GM06990 (cell line): ENCODE measurements at regions not wholly inside any gene's neighbourhood (a gene's known extent, or its start where the extent isn't known, plus 50 kb on each side); places are given as distances from the start of the nearest gene placed in this dataset.

Source experiments
- DNase-seq: peaks from one replicate; pipeline ENCODE4 v3.0.0-alpha.2; 2011; ENCODE audit not compliant: insufficient read length; ENCODE audit errors: extremely low read depth
- H3K27me3 ChIP-seq: replicated peaks from 2 replicates; pipeline ENCODE4 v1.6.0; 2011; ENCODE audit warnings: low read length; ENCODE audit not compliant: control insufficient read depth, insufficient read depth
- H3K36me3 ChIP-seq: 2 replicates; pipeline ENCODE4 v1.5.1; 2011; ENCODE audit warnings: low read length; ENCODE audit not compliant: control insufficient read depth, insufficient read depth
- H3K4me3 ChIP-seq: replicated peaks from 2 replicates; pipeline ENCODE4 v1.5.1; 2011; ENCODE audit warnings: low read depth, mild to moderate bottlenecking, control low read depth, low read length
- CTCF ChIP-seq: IDR thresholded peaks from 2 replicates; pipeline ENCODE4 v1.5.1; 2011; ENCODE audit warnings: low read length, control low read depth, mild to moderate bottlenecking, inconsistent platforms; ENCODE audit not compliant: insufficient read depth, poor library complexity, severe bottlenecking

- no peaks in the 10 kb centered on the region for H3K36me3 ChIP-seq
Observed at GRCh38 chr10:9863559-9864121, 1154.0 kb upstream of the CELF2 start.

GRCh38 chr10:9868499-9868898 lies 1149.2 kb upstream of the CELF2 start:
- no peak for TF ChIP-seq CTCF

More at GRCh38 chr10:9863559-9864121, 1154.0 kb upstream of the CELF2 start:
- no peak overlapping the region for H3K4me3 ChIP-seq
- no peak for DNase-seq
- H3K27me3 ChIP-seq, result no peaks in the 10 kb centered on the region
- TF ChIP-seq CTCF, result no peak

DNA sequence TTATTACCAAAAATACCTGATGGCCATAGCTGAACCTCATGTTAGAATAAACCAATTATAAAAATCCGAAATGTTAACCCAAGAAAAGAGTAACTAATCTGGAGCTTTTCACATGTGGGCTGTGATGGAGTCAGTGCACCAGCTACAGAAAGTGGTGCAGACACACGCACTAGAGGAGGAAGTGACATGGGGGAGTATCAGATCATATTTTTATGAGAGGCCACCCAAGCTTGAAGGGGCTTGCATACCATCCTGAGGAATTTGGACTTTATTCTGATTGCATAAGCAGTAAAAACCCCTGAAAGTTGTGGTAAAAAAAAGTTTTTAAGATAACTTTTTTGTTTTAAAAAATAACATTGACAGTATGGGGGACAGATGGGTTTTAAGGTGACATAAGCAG lies 1148.5 kb upstream of the CELF2 start:
- no peak for DNase-seq
- H3K4me3 ChIP-seq, result no peak overlapping the region
- TF ChIP-seq CTCF, result no peak
- H3K36me3 ChIP-seq, result no peaks in the 10 kb centered on the region
- no peaks in the 10 kb centered on the region for H3K27me3 ChIP-seq

More at GRCh38 chr10:9868499-9868898, 1149.2 kb upstream of the CELF2 start:
- Histone ChIP-seq H3K4me3 (no peak overlapping the region), H3K27me3 (no peaks in the 10 kb centered on the region), H3K36me3 (no peaks in the 10 kb centered on the region)
- no peak for DNase-seq

DNA sequence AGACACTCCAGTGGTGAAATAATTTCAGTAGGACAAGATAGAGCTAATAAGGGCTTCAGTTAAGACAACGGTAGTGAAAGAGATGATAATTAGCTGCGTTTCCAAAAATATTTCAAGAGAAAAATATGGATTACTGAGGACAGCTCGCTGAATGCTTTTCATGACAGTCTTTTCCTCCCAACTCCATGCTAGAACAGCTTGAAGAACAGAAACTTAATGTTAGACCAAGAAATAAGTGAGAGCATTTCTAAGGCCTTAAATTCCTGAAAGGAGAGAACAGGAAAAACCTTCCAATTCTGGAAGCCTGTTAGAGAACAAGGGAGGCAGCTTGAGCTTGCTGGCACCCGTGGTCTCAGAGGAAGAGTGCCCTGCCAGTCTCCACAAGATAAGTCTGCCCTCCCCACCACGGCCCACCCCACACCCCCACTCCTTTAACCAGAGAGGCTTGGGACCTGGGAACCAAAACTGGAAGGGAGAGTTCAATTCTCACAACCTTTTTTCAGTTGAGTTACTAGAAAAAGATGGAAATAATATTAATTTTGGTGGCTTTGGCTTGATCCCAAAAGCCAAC lies 1148.0 kb upstream of the CELF2 start:
- no peak overlapping the region for H3K4me3 ChIP-seq
- H3K27me3 ChIP-seq, result no peaks in the 10 kb centered on the region
- no peaks in the 10 kb centered on the region for H3K36me3 ChIP-seq
- TF ChIP-seq CTCF, result no peak
- no peak for DNase-seq

DNA sequence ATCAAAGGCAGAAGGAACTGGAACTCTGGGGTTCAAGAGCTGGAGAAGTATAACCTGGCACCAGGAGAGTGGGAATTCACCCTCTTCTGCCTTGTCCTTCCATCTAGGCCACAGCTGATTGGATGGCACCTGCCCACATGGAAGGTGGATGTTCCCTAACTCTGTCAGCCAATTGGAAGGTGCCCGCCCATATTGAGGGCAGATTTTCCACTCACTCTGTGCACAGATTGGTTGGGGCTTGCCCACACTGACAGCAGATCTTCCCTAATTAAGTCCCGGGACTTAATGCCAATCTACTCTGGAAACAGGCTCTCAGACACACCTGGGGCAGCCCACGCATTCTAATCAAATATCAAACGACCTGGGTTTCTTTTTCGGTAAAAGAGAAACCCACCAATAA lies 1142.3 kb upstream of the CELF2 start:
- Histone ChIP-seq H3K27me3 (no peaks in the 10 kb centered on the region), H3K4me3 (no peak overlapping the region), H3K36me3 (no peaks in the 10 kb centered on the region)
- no peak for TF ChIP-seq CTCF
- DNase-seq, result no peak

- no peak for DNase-seq
- Histone ChIP-seq H3K36me3 (no peaks in the 10 kb centered on the region), H3K4me3 (no peak overlapping the region), H3K27me3 (no peaks in the 10 kb centered on the region)
- TF ChIP-seq CTCF, result no peak
Observed at GRCh38 chr10:9877978-9878377, 1139.7 kb upstream of the CELF2 start.
